Cerebellar cortex (tissue), 1 donor: ENCODE measurements at regions not wholly inside any gene's neighbourhood (a gene's known extent, or its start where the extent isn't known, plus 50 kb on each side); places are given as distances from the start of the nearest gene placed in this dataset.
A peak's percentile ranks its signal among the peaks of the same experiment; 100 is the strongest.

Source experiments
- DNase-seq: peaks from one replicate; pipeline ENCODE4 v3.0.0-alpha.2; 2015; ENCODE audit warnings: low spot score

GRCh38 chr7:17689361-17689902 lies 250.9 kb downstream of the SNX13 start:
- DNase-seq, result no peak

DNA sequence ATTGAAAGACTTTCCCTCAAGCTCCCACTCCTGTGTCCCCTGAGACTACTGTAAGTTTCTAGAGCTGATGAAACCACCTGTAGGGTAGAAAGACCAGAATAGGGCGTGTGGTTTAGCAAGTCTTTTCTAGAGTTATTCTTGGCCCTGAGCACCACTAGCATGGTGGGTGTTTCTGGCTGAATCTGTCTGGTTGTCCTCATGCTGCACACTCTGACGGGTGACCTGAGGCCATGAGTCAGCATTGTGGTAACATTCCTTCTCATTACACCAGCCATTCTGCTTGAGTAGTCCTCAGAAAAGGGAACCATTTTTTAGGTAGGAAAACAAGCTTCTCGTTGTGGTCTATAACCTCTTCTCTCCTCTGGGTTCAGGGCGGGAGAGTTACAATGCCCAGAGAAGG lies 250.3 kb downstream of the SNX13 start:
- no peak for DNase-seq

- no peak for DNase-seq
Measured at GRCh38 chr7:17696422-17696821, 243.9 kb downstream of the SNX13 start.

DNA sequence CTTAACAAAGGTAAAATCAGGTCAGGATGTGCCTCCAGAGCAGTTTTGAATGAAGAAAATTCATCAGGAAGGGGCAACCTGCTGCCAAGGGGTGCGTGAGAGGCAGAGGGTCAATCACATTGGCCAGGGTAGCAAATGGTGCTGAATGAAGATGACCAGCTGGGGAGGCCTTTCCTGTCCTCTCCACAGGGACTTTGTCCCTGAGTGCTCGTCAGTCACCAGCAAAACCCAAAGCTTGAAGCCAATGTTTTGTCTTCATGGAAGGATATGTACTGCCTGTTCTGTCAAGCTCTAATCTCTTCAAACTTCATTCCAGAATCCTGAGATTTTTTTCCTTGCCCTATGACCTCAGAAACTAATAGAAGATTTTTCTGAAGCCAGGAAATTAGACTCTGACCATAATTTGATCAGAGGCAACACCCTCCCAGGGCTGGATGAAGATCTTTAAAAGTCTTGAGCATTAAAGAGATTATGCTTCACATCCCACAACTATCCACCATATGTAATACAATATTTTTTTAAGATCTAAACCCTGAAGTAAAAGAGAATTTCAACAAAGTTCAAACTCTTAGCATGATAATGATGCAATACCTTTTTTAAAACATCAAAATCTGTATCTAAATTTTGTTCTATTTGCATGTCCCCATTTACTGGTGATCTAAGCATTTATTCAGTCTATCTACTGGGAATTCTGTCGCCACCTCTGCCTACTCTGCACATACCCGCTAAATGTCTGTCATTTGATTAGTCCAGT lies 243.0 kb downstream of the SNX13 start:
- no peak for DNase-seq

DNA sequence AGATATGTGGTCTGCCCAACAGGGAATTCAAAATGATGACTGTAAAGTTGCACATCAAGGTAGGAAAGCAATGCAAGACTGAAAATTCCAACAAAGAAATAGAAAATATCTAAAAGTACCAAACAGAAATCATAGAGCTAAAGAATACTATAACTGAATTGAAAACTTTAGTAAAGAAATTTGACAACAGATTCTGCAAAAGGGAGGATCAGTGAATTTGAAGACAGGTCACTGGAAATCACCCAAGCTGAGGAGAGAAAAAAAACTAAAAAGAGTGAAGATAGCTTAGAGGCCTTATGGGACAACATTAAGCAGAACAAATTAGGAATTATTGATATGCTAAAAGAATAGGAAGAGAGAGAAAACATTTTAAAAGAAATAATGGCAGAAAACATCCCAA lies 240.6 kb downstream of the SNX13 start:
- no peak for DNase-seq

- no peak for DNase-seq
Measured at GRCh38 chr7:17700138-17700537, 240.2 kb downstream of the SNX13 start.

- DNase-seq, result no peak
Measured at GRCh38 chr7:17706275-17706674, 234.0 kb downstream of the SNX13 start.

- peak; percentile 73 for DNase-seq
Measured at GRCh38 chr7:17706734-17707133, 233.6 kb downstream of the SNX13 start.

DNA sequence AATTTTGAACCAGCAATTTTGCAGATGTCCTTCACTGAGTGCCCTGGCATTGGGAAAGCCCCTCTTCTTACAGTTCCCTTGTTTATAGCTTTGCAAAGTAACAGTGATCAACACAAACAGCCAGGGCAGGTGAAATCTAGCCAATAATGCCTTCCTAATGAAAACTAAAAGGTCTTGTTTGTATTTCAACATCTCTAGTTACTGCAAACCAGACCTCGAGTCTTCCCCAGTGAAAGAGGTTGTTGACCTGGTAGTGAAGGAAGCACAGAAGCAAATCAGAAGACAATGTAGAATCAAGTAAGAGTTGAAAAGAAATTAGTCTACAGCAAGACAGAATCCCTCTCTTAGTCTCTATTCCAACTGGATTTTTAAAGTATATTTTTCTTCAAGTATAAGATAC lies 231.2 kb downstream of the SNX13 start:
- no peak for DNase-seq

- no peak for DNase-seq
Measured at GRCh38 chr7:17709599-17709998, 230.7 kb downstream of the SNX13 start.

- no peak for DNase-seq
Measured at GRCh38 chr7:17710312-17710711, 230.0 kb downstream of the SNX13 start.

DNA sequence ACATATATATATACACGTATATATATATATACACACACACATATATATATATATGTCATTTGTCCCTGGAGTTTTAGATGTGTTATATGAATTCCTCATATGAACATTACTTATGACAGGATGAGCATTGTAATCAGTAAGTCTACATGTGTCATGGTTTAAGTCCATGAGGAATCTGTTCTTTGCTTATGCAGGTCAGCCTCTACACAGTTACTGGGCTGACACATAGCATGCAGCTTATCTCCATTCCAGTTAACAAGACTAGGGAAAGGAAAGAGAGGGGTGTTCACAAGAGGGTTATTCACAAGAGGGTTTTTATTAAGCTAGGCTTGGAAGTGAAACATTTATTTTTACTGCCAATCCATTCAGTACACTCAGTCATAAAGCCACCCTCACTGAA lies 226.7 kb downstream of the SNX13 start:
- DNase-seq, result no peak

- no peak for DNase-seq
Measured at GRCh38 chr7:17716816-17717215, 223.5 kb downstream of the SNX13 start.

DNA sequence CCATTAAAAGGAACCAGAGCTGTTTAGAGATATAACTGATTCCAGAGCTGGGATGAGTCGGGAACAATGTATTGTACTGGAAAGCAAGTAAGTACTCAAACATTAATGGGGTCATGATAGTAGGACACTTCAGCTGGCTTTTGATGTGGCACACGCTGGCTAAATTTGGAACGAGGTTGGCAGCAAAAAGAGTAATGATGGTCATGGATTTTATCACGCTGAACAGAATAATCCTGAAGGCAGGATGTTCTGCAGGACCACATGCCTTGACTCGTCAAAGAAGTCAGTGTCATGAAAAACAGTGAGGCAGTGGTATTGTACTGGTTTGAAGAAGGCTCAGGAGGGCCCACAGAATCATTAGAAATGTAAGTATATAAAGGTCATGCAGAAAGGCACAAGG lies 220.3 kb downstream of the SNX13 start:
- DNase-seq, result no peak

- DNase-seq, result no peak
Measured at GRCh38 chr7:17721736-17722285, 218.5 kb downstream of the SNX13 start.

- no peak for DNase-seq
Measured at GRCh38 chr7:17722798-17723197, 217.5 kb downstream of the SNX13 start.

DNA sequence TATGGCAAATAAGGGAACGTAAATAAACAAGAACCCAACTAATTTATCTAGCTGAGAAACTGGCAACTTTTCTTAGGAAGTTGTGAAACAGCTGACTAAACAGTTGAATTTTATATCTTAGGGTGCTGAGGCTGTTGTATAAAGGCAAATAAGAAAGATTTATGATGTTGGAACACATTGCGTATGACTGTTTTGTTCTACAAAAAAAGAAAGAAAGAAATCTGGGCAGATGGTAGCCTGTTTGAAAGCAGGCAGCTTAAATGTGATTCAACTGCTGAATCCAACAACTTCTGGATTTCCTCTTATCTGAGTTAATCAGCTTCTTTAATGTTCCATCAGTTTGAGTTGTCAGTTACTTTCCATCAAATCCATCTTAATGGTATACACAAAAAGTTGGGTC lies 214.5 kb downstream of the SNX13 start:
- DNase-seq, result no peak

DNA sequence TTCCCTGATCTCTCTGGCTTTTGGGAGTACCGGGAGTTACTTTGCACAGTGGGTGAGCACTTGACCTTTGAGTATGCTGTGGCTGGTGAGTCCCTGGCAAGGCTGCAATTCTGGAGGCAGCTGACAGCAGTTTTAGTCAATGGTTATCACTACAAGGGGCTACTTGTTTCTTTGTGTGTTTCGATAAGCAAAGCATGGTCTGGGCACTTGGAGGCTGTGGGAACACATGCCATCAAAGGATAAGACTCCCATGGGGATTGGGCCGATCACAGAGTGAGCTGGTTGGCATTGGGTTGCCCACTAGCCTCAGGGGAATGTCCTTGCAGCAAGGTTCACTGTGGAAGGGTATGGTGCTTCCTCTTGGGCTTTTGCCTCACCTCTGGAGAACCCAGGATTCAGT lies 208.2 kb downstream of the SNX13 start:
- DNase-seq, result no peak
